22Rv1 (cell line): ENCODE measurements at regions not wholly inside any gene's neighbourhood (a gene's known extent, or its start where the extent isn't known, plus 50 kb on each side); places are given as distances from the start of the nearest gene placed in this dataset.

ENCODE experiments used
- H3K27ac ChIP-seq: fragments of 450-650 bp; 2 replicates; pipeline ENCODE4 v1.5.1; 2017
- CTCF ChIP-seq: fragments of 450-650 bp; IDR thresholded peaks from 2 replicates; pipeline ENCODE4 v1.5.1; 2017; ENCODE audit warnings: mild to moderate bottlenecking
- ZFX ChIP-seq: fragments of 450-650 bp; IDR thresholded peaks from 2 replicates; pipeline ENCODE4 v1.6.1; 2017; ENCODE audit warnings: antibody characterized with exemption, borderline replicate concordance

GRCh38 chr3:111244760-111245159, 173.1 kb downstream of the NECTIN3 start:
- H3K27ac ChIP-seq: no peak overlapping the region
- TF ChIP-seq ZFX (no peak), CTCF (no peak)

GRCh38 chr3:111246967-111247760, 175.5 kb downstream of the NECTIN3 start:
- no peak for TF ChIP-seq ZFX
- TF ChIP-seq CTCF: no peak
- H3K27ac ChIP-seq: no peak overlapping the region

- no peak overlapping the region for H3K27ac ChIP-seq
- no peak for TF ChIP-seq CTCF
- TF ChIP-seq ZFX: no peak
Observed at GRCh38 chr3:111248406-111248805, 176.8 kb downstream of the NECTIN3 start.

- H3K27ac ChIP-seq: no peak overlapping the region
- TF ChIP-seq ZFX (no peak), CTCF (no peak)
Observed at GRCh38 chr3:111249421-111249820, 177.8 kb downstream of the NECTIN3 start.

- no peak for TF ChIP-seq ZFX
- TF ChIP-seq CTCF: no peak
- H3K27ac ChIP-seq: no peak overlapping the region
Observed at GRCh38 chr3:111252779-111253178, 181.2 kb downstream of the NECTIN3 start.

GRCh38 chr3:111253733-111254132, 182.1 kb downstream of the NECTIN3 start:
- no peak overlapping the region for H3K27ac ChIP-seq
- TF ChIP-seq ZFX (no peak), CTCF (no peak)

GRCh38 chr3:111260878-111261277, 189.3 kb downstream of the NECTIN3 start:
- no peak overlapping the region for H3K27ac ChIP-seq
- TF ChIP-seq CTCF: no peak
- no peak for TF ChIP-seq ZFX
